ENCODE measurements at regions not wholly inside any gene's neighbourhood (a gene's known extent, or its start where the extent isn't known, plus 50 kb on each side); places are given as distances from the start of the nearest gene placed in this dataset.

DNA sequence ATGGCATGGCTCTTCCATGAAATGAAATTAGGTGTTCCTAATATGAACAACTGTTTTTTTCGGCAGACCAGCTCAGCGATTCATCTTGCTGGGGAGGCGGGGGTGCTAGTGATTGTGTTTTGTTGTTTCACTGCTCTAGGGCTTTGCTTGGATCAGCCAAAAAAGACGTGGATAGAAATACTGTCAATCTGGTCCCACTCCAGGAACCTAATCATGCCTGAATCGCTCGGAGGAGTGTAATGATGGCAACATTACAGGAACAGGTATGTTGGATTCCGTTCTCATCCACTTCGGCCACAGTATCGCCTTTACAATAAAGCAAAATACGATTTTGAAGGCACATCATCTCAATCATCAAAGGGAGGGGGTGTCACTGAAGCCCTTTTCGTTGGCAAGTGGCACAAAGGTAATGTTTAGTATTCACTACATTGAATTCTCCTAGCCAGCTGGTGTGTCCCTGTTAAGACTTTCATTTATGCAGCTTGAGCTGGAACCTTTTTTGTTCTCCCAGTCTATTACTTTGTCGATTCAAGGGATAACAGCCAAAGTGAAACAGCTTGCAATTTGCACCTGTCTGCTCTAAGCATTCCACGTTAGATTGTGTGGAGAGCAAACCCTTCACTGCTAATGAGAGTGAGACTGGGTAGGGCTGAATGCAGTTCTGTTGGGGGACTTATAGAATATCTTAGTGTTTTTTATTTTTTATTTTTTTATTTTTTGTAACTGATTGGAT, 477.7 kb downstream of the TFAP2A start:
- DNase-seq (ENCODE audit: low read depth in 1 of 2, low spot score in 1 of 2): no peak
- Histone ChIP-seq H3K27ac (no peak overlapping the region), H3K4me1 (ENCODE audit: low read depth) (no peaks in the 10 kb centered on the region), H3K9me3 (ENCODE audit: low read depth) (no peaks in the 10 kb centered on the region), H3K27me3 (no peaks in the 10 kb centered on the region), H3K4me3 (no peak overlapping the region), H3K36me3 (no peaks in the 10 kb centered on the region)
- TF ChIP-seq, protein P1, sequence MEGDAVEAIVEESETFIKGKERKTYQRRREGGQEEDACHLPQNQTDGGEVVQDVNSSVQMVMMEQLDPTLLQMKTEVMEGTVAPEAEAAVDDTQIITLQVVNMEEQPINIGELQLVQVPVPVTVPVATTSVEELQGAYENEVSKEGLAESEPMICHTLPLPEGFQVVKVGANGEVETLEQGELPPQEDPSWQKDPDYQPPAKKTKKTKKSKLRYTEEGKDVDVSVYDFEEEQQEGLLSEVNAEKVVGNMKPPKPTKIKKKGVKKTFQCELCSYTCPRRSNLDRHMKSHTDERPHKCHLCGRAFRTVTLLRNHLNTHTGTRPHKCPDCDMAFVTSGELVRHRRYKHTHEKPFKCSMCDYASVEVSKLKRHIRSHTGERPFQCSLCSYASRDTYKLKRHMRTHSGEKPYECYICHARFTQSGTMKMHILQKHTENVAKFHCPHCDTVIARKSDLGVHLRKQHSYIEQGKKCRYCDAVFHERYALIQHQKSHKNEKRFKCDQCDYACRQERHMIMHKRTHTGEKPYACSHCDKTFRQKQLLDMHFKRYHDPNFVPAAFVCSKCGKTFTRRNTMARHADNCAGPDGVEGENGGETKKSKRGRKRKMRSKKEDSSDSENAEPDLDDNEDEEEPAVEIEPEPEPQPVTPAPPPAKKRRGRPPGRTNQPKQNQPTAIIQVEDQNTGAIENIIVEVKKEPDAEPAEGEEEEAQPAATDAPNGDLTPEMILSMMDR (IDR thresholded peaks at IDR 0.05; ENCODE audit: low read depth, low read length): no peak

DNA sequence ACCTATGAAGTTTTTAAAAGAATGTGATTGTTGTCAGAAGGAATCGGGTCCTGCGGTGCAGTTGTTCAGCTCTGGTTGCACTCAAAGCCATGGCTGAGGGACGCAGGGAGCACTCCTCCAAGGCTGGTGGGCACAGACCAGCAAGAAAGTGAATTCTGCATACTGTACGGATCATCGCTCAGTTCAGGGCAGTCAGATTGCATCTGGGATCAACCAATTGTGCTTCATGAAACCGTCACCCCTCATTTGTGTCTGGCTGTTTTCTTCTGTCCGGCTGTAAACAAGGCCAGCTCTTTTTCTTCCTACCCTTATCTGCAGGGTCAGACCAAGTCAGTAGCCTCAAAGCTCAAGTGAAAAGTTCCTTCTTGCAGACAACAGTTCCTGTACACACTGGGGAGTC, 478.3 kb downstream of the TFAP2A start:
- H3K27ac ChIP-seq: no peak overlapping the region
- no peaks in the 10 kb centered on the region for H3K4me1 ChIP-seq (ENCODE audit: low read depth)
- no peak for DNase-seq (ENCODE audit: low read depth in 1 of 2, low spot score in 1 of 2)
- TF ChIP-seq, protein P1 (IDR thresholded peaks at IDR 0.05; ENCODE audit: low read depth, low read length): no peak
- H3K36me3 ChIP-seq: no peaks in the 10 kb centered on the region
- H3K4me3 ChIP-seq: no peak overlapping the region
- H3K27me3 ChIP-seq: no peaks in the 10 kb centered on the region
- H3K9me3 ChIP-seq (ENCODE audit: low read depth): no peaks in the 10 kb centered on the region

DNA sequence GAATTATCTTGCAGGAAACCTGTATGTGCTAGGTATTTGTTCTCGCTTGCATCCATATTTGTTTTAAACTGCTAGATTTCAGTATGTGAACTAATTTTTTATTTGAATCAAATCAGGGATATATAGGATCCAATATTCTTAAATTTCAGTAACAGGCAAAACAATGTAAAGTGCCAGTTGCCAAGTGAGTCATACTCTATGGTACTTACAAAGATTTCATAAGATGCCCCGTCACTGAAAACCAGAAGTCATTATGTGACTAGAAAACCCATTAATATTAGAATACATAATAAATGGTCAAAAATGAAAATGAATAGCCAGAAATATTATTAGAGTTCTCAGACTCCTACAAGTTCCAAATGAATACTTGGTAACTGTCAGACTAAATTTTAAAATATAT, 481.2 kb downstream of the TFAP2A start:
- no peaks in the 10 kb centered on the region for H3K4me1 ChIP-seq (ENCODE audit: low read depth)
- no peaks in the 10 kb centered on the region for H3K27me3 ChIP-seq
- TF ChIP-seq, protein P1 (IDR thresholded peaks at IDR 0.05; ENCODE audit: low read depth, low read length): no peak
- DNase-seq (ENCODE audit: low read depth in 1 of 2, low spot score in 1 of 2): no peak
- no peak overlapping the region for H3K4me3 ChIP-seq
- no peaks in the 10 kb centered on the region for H3K36me3 ChIP-seq
- H3K27ac ChIP-seq: no peak overlapping the region
- no peaks in the 10 kb centered on the region for H3K9me3 ChIP-seq (ENCODE audit: low read depth)

DNA sequence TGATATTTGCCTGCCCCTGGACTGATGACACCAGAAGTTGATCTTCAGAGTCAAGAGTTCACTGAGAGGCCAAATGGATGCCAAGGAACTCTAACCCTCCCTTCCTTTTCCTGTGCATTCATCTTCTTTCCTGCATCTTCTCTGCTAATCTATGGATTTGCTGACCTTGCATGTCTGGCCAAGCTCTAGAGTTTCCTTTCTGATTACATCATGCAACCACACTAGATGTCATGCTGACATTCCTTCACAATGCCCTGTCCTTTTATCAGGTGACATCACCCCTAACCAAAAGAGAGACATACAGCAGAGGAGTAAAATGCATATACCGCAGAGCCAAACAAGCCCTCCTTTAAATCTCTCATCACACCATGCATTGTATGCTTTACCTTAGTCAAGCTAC, 487.6 kb downstream of the TFAP2A start:
- TF ChIP-seq, protein P1 (IDR thresholded peaks at IDR 0.05; ENCODE audit: low read depth, low read length): no peak
- Histone ChIP-seq H3K36me3 (no peaks in the 10 kb centered on the region), H3K27me3 (no peaks in the 10 kb centered on the region), H3K9me3 (ENCODE audit: low read depth) (no peaks in the 10 kb centered on the region), H3K4me3 (no peak overlapping the region), H3K4me1 (ENCODE audit: low read depth) (no peaks in the 10 kb centered on the region), H3K27ac (no peak overlapping the region)
- no peak for DNase-seq (ENCODE audit: low read depth in 1 of 2, low spot score in 1 of 2)

DNA sequence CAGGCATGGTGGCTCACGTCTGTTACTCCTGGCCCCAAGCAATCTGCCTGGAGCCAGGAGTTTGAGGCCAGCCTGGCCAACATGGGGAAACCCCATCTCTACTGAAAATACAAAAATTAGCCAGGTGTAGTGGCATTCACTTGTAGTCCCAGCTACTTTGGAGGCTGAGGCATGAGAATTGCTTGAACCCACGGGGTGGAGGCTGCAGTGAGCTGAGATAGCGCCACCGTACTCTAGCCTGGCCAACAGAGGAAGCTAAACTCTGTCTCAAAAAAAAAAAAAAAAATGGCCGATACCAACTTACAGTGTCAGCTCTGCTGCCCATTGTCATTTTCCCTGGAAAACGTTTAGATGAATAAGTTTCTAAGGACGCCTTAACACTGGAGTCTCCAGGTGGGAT, 489.9 kb downstream of the TFAP2A start:
- TF ChIP-seq, protein P1 (IDR thresholded peaks at IDR 0.05; ENCODE audit: low read depth, low read length): no peak
- H3K27ac ChIP-seq: no peak overlapping the region
- no peak for DNase-seq (ENCODE audit: low read depth in 1 of 2, low spot score in 1 of 2)
- no peaks in the 10 kb centered on the region for H3K9me3 ChIP-seq (ENCODE audit: low read depth)
- no peaks in the 10 kb centered on the region for H3K4me1 ChIP-seq (ENCODE audit: low read depth)
- H3K27me3 ChIP-seq: no peaks in the 10 kb centered on the region
- no peak overlapping the region for H3K4me3 ChIP-seq
- no peaks in the 10 kb centered on the region for H3K36me3 ChIP-seq
